ENCODE measurements at regions not wholly inside any gene's neighbourhood (a gene's known extent, or its start where the extent isn't known, plus 50 kb on each side); places are given as distances from the start of the nearest gene placed in this dataset.
"Not testable (repeated sequence)": the region's sequence is repeated elsewhere in the genome, so short reads cannot be mapped to it uniquely, and the experiment has no call there.

DNA sequence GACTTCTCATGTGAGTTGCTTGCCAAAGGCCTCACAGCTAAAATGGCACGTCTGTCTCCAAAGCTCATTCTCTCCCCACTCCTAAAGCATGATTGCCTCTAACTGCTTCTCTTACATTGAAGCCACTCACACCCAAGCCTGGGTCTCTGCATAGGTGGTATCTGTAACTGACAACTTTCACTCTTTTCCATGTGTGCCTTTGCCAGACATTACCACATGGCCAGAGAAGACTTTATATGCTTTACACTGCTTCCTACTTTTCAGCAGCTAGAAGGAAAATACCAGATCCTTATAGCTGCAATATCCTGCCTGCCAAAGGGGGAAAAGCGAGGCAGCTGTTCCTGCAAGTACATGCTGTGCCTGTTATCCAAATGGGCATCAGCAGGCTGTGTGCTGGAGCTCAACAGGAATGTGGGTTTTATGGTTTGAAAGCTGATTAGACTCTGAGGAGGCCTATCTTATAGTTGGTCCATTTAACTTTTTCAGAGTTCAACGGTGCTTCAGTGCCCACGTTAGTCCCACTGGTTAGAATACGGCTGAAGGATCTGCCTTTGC, 547.1 kb downstream of the RAB38 start:
- DNase-seq = no peak

DNA sequence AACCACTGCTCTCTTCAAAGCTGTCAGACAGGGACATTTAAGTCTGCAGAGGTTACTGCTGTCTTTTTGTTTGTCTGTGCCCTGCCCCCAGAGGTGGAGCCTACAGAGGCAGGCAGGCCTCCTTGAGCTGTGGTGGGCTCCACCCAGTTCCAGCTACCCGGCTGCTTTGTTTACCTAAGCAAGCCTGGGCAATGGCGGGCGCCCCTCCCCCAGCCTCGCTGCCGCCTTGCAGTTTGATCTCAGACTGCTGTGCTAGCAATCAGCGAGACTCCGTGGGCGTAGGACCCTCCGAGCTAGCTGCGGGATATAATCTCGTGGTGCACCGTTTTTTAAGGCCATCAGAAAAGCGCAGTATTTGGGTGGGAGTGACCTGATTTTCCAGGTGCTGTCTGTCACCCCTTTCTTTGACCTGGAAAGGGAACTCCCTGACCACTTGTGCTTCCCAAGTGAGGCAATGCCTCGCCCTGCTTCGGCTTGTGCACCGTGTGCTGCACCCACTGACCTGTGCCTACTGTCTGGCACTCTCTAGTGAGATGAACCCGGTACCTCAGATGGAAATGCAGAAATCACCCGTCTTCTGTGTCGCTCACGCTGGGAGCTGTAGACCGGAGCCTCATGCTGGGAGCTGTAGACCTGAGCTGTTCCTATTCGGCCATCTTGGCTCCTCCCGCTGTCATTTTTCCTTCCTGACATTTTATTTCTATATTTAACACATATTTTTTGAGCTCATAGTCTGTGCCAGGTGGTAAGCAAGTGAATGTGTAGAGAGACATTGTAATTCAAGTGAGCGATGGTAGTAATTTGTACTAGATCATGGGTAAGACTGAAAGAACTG, 551.5 kb downstream of the RAB38 start:
- DNase-seq = not testable (repeated sequence)

DNA sequence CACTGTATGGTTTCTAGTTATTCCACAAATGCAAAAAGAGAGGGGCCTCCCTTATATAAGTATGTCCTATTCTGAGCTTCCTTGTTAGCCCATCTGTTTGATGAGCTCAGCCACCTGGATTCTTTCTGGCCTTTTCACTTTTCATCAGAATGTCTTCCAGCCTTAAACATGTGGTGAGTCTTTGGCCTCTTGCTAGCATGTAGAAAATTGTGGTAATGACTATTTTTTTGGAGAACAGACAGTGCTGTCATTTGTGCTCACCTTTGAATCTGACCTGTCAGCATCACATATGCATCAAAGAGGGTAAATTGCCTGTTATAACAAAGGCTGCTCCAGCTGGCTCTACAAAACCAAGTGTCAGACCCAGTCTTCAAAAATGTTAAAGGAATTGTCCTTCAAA, 558.7 kb downstream of the RAB38 start:
- no peak for DNase-seq

DNA sequence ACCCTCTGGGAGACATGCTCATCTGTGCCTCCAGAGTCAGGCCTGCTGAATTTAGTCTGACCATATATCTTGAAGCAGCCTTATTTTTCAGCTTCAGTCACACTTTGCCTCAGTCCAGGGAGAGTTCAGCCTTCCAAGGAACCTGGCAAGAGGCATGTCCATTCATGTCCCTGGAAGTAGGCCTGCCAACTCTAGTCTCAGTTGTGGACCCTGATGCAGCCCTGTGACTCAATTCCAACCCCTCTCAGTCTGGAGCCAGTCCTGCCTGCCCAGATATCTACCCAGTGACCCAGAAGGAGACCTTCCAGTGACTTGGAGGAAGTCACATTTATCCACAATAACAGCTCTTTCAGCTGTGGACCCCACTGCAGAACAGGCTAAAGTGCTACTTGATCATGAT, 566.6 kb downstream of the TMEM135 start:
- DNase-seq = no peak

DNA sequence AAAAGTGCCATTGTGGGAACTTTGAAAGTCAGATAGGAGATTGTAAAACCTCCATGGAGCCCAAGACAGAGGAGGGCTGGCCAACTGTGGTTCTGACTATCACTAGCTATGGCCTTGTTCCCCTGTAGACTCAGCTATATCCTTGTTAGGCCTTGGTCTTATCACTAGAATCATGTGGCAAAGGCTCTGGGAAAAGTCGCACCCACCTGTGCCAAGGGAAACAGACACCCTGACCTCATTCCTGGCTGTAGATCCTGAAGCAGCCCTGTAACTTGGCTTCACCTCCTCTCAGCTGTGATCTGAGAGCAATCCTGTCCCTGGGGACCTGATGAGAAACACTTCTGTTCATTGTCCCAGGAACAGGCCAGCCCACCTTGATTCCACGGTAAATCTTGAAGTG, 566.2 kb downstream of the TMEM135 start:
- DNase-seq = no peak

DNA sequence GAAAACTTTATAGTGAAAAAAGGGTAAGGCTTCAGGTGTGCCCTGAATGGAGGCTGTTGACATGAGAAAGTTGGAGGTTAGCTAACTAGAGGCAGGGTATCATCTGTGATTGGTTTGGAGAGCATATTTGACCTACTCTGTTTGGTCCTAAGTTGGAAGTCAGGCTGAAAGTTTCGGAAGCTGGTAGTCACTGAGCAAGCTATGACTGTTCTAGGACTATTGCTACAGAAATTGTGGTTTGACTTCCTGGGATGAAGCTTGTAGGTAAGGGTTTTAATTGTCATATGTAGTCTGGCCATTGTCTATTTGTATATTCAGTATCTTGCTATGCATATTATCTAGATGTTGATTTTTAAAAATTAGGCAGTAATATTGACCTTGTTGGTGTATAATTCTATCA, 565.0 kb downstream of the TMEM135 start:
- no peak for DNase-seq

DNA sequence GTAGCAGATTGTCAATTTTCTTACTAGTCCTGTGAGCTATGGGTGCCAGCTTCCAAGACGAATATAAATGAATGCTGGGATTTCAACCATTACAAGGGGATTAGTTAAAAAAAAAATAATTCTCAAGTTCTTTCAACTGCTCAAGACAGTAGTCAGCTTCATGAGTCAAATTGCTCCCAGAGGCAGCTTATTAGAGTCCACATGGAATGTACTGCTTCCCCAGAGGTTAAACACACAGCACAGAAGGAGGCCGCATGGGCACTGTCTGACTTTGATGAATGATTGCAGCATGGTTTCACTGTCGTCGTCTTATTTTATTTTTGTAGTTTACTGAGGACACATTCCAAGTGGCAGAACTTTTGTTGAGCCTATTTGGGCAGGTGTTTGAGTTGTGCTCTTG, 563.2 kb downstream of the TMEM135 start:
- no peak for DNase-seq

DNA sequence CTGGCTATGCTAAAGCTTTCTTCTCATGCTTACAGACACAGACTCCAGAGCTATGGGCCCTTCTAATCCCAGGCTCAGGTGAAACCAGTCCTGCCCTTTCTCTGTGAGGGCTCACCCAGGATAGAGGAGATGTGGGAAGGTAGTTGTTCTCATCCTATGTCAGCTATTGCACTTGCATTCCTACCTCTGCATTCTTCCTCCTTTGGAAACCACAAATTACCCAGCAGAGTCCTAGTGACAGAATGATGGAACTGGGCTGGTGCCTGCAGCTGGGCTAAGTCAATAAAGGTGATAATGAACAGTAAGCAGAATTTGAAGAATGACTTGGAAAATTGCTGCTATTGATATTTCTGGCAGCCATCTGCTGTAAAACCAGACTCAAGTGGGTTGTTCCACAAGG, 560.0 kb downstream of the TMEM135 start:
- DNase-seq = no peak

DNA sequence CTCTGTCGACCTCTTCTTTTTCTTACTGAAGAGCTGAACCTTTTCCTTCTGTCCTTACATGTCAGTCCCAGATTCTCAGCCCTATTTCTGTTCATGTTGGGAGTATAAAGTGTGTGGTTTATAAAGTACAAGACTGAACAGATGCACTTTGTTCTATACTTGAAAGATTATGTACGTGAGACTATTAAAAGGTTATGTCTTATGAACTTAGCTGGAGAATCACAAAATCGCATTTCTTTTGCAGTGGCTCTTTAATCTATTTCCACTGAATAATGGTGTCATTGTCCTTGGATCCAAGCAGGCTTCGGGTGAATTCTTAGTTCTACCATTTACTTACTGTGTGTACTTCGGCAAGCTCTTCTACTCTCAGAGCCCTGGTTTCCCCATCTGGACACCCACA, 558.4 kb downstream of the TMEM135 start:
- DNase-seq = no peak

DNA sequence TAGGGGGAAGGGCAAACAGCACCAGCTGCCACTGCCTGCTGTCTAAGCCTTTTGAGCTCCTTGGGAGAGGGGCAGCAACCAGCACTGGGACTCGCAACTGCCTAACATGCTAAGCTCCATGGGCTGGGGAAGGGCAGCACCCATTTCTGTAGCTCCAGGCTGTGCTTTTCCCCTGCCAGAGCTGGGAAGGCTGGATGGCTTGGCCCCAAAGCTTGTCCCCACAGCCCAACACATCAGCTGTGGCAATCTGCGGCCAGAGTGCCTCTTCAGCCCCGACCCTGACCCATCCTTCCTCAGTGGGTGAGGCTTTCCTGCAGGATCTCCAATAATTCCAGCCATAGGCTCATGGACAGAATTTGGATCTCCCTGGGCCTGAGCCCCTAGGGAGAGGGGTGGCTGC, 551.3 kb downstream of the TMEM135 start:
- no peak for DNase-seq

DNA sequence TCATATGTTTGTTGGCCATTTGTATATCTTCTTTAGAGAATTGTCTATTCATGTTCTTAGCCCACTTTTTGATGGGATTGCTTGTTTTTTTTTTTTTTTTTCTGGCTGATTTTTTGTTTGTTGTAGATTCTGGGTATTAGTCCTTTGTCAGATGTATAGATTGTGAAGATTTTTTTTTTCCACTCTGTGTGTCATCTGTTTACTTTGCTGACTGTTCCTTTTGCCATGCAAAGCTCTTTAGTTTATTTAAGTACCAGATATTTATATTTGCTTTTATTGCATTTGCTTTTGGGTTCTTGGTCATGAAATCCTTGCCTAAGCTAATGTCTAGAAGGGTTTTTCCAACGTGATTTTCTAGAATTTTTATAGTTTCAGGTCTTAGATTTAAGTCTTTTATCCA, 547.9 kb downstream of the TMEM135 start:
- DNase-seq = not testable (repeated sequence)

DNA sequence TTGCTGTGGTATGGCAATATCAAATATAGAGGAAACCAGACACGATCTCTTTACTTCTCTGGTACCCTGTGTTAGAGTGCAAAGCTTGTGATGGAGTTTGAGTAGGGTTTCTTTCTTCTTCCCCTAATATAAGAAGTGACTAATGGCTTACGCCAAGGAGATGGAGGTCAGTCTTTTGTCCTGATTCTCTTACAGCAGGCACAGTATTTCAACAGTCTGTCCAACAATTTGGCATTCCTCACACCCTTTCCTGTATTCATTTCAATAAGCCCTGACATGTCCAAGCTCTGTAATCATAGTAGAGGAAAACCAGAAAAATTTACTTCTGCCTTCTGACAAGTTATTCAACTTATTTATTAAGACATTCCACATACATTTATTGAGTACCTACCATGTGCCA, 546.2 kb downstream of the TMEM135 start:
- DNase-seq = no peak

DNA sequence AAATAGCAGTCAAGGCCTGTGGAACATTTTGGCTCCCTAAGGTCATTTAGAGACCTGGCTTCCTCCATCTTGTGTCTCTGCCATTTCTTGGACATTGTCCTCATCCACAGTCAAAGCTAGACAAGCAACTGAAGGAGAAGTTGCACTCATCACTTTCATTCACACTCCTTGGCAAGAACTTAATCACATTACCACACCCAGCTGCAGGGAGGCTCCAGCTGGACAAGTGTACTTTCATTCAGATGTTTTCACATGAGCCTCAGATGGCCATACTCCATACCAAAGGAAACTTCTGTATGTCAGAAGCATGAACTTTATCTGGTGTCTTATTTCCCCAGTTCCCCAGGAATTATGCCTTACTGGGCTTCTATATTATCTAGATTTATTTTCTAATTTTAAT, 537.4 kb downstream of the TMEM135 start:
- no peak for DNase-seq

DNA sequence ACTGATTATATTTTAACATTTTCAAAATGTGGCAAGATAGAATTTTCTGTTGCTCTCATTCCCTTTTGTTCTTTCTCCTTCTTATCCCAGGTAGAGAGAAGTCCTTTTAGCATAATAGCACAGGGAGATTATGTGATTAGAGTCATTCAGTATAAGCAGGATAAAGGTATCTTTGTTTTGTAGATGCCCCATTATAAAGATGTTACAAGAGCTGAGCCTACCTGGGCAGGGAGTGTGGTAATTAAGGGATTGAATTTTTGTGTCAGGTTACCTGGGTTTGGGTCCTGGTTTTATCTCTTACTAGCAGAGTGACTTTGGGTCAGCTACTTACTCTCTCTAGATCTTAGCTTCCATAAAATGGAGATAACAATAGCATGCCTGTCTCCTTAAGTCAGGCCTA, 536.5 kb downstream of the TMEM135 start:
- DNase-seq = no peak

DNA sequence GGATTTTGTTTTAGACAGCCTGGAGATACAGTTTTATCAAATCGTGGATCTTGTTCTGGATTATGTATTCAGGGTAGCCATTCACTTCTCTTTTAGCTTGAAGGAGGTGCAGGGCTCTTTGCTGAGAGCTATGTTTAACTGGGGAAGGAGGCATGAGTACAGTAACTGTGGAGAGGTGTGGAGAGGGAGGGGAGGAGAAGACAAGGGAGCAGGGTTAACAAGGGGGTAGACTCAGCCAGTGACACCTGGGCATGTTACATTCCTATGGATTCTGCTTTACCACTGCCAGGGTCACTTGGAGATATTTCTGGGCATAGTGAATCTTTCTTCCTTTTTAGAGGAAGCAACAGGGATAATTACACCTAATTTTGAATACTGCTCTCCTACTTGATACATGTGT, 536.0 kb downstream of the TMEM135 start:
- no peak for DNase-seq

DNA sequence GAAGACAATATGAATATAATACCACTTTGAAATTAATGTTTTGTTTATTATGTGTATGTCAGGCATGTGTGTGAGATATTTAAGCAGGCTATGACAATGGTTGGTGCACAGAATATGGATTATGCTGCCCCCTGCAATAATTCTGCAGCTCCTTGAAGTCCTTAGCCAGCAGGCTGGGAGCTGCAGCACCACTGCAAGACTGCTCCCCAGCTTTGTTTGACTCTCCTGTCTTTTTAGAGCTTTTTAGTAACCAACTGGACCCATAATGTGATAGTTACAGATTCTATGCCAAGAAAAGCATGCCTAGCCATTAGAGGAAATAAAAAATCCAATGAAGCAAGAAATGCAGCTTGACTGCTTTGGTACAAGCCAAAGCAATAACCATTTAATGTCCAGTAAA, 535.1 kb downstream of the TMEM135 start:
- no peak for DNase-seq

DNA sequence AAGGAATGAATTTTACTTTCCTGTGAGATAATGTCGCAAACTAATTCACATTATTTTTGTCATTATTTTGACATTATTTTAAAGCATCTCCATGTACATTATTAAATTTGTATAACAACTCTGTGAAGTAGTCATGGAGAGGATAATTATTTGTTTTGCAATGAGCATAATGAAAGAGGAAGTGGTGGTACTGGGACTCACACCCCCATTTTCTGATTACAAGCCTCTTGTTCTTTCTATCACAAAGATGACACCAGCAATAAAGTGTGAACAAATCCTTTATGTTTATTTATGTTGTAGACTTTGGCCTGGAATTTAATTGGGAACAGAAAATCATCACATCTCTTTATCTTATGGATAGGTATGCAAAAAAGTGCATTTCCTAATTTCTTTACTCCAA, 522.6 kb downstream of the TMEM135 start:
- no peak for DNase-seq

DNA sequence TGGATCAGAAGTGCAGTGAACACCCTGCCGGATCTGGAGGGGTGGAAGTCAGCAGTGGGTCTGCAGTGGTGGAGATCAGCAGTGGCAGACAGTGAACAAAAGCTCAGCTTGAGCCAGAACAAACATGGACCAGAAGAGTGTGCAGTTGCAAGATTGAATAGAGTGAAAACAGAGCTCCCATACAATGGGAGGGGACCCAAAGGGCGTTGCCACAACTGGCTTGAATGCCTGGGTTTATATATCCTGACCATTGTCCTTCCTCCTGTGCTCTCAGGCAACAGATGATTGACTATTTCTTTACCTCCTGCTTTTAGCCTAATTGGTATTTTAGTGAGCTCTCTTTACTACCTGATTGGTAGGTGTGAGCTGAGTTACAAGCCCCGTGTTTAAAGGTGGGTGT, 522.1 kb downstream of the TMEM135 start:
- not testable (repeated sequence) for DNase-seq

DNA sequence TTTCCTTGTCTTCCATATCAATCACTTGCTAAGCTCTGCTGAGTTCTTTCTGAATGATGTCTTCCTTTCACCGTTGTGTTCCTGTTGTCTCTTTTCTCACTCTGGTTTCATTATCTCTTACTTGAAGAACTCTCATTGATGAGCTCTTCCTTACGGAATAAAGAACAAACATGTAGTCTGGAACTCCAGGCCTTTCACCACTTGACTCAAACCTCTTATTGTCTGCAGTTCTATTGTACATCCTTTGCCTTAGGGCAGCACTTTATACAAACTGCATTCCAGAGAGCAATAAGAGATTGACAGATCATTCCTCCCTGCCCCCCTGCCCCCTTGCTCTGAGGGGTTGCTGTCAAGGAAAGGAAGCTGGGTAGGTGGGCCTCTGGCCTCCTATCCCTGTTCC, 517.4 kb downstream of the TMEM135 start:
- DNase-seq = no peak

DNA sequence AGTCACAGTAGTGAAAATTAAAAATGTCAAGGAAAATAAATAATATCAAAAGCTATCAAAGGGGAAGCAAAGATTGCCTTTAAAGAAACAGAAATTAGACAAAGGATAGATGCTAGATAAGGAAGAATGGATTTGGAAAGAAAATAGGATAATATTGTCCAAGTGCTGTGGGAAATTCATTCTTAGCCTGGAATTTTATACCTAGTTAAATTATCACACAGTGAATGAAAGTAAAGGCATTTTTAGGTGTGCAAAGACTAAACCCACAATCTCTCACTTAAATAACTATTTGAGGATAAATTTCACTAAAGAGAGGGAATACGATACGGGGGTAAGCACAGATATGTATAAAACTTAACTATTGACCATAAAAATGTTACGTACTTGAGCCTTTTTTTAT, 511.1 kb downstream of the TMEM135 start:
- DNase-seq = no peak

DNA sequence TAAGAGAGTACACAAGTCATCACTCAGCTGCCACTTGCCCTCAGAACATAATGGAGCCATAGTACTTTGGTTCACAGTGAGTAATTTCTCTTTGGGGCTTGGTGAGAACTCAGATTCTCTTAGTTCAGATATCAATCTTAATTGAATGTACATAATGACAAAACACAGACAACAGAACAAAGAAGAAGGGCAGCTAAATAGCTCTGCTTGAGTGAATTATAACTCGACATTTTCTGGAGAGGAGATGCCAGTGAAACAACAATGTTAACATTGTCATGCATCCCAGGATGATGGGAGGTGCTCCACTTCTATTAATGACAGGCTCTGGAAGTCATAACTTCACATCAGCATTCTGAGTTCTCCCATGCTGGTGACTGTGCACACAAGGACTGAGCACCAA, 508.1 kb downstream of the TMEM135 start:
- DNase-seq = no peak

DNA sequence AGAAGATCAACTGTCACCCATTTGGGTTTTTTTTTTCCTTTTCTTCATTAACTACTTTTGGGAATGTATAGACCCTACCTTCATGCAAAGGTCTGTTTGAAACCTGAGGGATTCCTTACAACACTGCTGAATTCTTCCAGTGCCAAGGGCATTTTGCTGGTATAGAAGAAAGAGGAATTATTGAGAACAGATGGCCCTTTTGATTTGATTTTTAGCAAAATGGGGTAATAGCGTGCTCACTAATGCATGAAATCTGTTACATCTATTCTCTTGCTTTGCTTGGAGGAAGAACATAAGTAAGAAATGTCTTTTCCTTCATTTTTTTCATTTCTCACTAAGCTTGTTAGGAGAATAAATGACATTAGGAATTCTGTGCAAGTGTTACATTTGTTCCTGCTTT, 501.9 kb downstream of the TMEM135 start:
- DNase-seq = no peak

DNA sequence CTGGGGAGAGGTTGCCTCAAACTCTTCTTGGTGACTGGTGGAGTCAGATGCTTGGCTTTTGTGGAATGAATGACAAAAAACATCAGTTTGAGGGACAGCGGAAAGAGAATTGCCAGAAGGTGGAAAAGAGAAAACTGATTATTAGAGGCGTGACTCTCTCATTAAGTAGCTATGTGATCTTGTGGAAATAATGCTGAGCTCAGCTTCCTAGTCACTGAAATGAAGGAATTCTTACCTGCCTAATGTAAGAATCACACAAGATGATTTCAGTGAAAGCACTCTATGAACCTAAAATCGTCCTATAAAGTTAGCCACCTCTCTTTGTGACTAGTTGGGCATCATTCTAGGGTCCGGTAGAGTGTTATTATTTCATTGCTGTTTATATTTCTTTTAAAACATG, 498.8 kb downstream of the TMEM135 start:
- no peak for DNase-seq

DNA sequence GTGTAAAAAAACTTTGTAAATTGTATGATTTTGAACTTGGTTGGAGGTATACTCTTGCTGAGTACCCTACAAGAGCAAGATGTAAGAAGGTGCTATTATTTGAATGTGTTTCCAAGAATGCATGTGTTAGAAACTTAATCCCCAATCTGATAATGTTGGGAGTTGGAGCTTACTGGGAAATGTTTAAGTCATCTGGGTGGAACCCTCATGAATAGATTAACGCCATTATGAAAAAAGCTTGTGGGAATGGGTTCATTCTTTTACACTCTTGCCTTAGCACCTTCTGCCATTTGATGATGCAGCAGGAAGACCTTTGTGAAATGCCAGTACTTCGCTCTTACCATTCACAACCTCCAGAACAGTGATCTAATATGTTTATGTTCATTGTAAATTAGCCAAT, 498.3 kb downstream of the TMEM135 start:
- no peak for DNase-seq

DNA sequence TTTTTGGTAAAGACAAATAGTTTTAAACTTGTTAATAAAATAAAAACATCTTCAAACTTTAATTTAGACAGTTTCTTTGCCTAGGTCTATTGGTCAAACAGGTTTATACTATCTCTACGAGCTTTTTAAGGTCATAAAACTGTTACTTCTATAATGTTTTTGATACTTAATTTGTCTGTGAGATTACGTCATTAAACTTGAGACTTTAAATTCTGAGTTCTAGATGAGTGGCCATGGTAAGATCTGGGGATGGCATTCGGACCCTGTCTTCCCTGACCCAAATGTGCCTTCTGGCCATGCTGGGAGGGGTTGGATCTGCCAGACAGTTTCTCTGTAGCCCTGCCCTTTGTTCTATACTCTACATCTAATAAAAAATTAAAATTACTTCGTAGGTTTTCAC, 497.8 kb downstream of the TMEM135 start:
- no peak for DNase-seq
